Osteocyte (in vitro differentiated cells): ENCODE measurements at regions not wholly inside any gene's neighbourhood (a gene's known extent, or its start where the extent isn't known, plus 50 kb on each side); places are given as distances from the start of the nearest gene placed in this dataset.

Experiments used
- DNase-seq: peaks from one replicate; pipeline ENCODE4 v3.0.0; 2021; ENCODE audit warnings: mixed read lengths; ENCODE audit not compliant: unreplicated experiment; ENCODE audit errors: extremely low spot score
- H3K27ac Mint-ChIP-seq: one replicate; pipeline ENCODE4 v1.8.0; 2021; ENCODE audit warnings: mild to moderate bottlenecking, mixed read lengths; ENCODE audit not compliant: unreplicated experiment
- H3K27me3 Mint-ChIP-seq: one replicate; pipeline ENCODE4 v1.8.0; 2021; ENCODE audit warnings: mixed read lengths; ENCODE audit not compliant: unreplicated experiment
- H3K36me3 Mint-ChIP-seq: one replicate; pipeline ENCODE4 v1.8.0; 2021; ENCODE audit warnings: mixed read lengths; ENCODE audit not compliant: unreplicated experiment
- H3K4me1 Mint-ChIP-seq: one replicate; pipeline ENCODE4 v1.8.0; 2021; ENCODE audit warnings: mixed read lengths; ENCODE audit not compliant: unreplicated experiment
- H3K4me3 Mint-ChIP-seq: one replicate; pipeline ENCODE4 v1.8.0; 2021; ENCODE audit warnings: mild to moderate bottlenecking, moderate library complexity, mixed read lengths; ENCODE audit not compliant: unreplicated experiment
- H3K9me3 Mint-ChIP-seq: one replicate; pipeline ENCODE4 v1.8.0; 2021; ENCODE audit warnings: mixed read lengths; ENCODE audit not compliant: unreplicated experiment
- TF ChIP-seq, protein P1 (sequence below): fragments of 200-600 bp; sonication (generic); IDR thresholded peaks from 2 replicates; pipeline ENCODE4 v1.5.0; 2021; ENCODE audit warnings: antibody characterized with exemption, mild to moderate bottlenecking, moderate library complexity

DNA sequence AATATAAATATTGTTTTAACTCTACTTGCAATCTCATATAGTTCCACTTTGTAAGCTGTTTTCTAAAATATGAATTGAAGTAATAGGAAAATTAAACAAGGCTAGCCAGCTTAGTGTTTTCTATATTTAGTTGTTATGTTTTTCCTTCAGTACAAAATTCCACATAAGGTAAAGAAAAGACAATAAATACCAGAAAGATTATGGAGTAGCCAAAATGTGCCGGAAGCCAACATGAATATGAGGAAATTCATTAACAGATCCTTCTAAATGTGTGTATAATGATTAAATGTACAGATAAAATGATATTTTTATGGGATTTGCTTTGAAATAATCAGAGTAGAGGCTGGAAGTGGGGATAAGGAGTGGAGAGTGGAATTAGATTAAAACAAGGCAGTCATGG lies 52.5 kb upstream of the COL21A1 start:
- H3K4me1 Mint-ChIP-seq: peaks cover 17% of the 10 kb centered on the region
- H3K9me3 Mint-ChIP-seq: peaks cover 4% of the 10 kb centered on the region
- H3K4me3 Mint-ChIP-seq: no peak overlapping the region
- H3K27ac Mint-ChIP-seq: no peak overlapping the region
- H3K36me3 Mint-ChIP-seq: peaks cover 3% of the 10 kb centered on the region
- H3K27me3 Mint-ChIP-seq: no peaks in the 10 kb centered on the region
- no peak for DNase-seq
- TF ChIP-seq, protein P1, sequence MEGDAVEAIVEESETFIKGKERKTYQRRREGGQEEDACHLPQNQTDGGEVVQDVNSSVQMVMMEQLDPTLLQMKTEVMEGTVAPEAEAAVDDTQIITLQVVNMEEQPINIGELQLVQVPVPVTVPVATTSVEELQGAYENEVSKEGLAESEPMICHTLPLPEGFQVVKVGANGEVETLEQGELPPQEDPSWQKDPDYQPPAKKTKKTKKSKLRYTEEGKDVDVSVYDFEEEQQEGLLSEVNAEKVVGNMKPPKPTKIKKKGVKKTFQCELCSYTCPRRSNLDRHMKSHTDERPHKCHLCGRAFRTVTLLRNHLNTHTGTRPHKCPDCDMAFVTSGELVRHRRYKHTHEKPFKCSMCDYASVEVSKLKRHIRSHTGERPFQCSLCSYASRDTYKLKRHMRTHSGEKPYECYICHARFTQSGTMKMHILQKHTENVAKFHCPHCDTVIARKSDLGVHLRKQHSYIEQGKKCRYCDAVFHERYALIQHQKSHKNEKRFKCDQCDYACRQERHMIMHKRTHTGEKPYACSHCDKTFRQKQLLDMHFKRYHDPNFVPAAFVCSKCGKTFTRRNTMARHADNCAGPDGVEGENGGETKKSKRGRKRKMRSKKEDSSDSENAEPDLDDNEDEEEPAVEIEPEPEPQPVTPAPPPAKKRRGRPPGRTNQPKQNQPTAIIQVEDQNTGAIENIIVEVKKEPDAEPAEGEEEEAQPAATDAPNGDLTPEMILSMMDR: no peak

DNA sequence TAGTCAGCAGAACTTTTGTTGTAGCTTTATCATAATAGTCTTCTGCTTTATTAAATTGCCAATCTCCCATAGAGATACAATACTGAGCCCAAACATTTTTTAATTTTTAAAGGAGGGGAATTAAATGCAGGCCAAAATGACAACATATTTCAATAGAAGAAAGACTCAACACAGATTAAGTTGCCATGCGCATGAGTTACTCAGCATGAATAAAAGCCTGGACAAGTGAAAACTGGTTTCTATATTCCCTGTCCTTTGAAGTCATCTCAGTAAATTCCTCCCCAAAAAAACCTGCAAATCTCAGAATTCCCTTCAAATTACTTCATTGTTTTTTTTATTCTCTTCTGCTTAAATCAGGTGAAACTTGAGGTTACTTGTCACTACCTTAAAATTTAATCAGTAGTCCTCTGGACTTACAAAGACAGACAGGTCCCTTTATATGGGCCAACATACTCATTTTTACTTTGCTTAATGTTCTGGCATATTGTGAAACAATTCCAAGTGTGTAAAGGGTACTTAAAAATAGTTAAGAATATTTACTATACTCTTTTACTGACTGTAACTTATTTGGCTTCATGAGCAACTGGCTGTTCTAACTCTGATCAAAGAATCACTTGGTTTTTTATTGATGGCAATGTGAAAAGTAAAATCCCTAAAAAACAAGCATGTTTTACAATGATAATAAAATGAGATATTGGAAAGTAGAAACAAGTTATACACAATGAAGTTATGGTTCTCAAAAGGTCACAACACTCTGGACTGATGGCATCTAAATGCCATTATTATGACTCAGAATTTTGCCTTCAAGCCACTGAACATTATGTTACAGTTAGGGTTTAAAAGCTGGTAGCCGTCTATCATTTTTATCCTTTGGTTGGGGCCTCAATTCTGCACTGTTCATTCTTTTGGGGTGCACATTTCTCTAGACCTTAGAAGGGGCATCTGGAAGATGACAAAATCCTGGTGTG lies 49.9 kb upstream of the COL21A1 start:
- H3K4me1 Mint-ChIP-seq: peaks cover 20% of the 10 kb centered on the region
- no peak for DNase-seq
- H3K27me3 Mint-ChIP-seq: no peaks in the 10 kb centered on the region

More for the DNA sequence above, 49.9 kb upstream of the COL21A1 start:
- no peak overlapping the region for H3K4me3 Mint-ChIP-seq
- peak overlapping the region; percentile 16 for H3K27ac Mint-ChIP-seq
- peaks cover 5% of the 10 kb centered on the region for H3K36me3 Mint-ChIP-seq
- TF ChIP-seq, protein P1: no peak
- H3K9me3 Mint-ChIP-seq: peaks cover 5% of the 10 kb centered on the region
